HCT116 (cell line): ENCODE measurements at regions not wholly inside any gene's neighbourhood (a gene's known extent, or its start where the extent isn't known, plus 50 kb on each side); places are given as distances from the start of the nearest gene placed in this dataset.

Source experiments
- ATAC-seq: fragments of 200-7000 bp; cut with Tn5 transposase; 2 replicates; pipeline ENCODE4 v1.9.1; 2020; ENCODE audit warnings: mild to moderate bottlenecking, moderate library complexity
- BruUV-seq: library from RNA; stranded (reverse); fragments of 400-500 nt; replicated peaks from 2 replicates; lab custom pipeline; 2021; lab: Mats Ljungman, UMichigan
- CTCF ChIA-PET: fragments of 300-600 bp; sonication (Branson Sonifier 250); formaldehyde crosslinking; loops from one replicate; lab custom pipeline; 2021; ENCODE audit warnings: antibody characterized with exemption; lab: Charles Lee
- POLR2A ChIA-PET: fragments of 300-600, 350-600 bp; sonication (Branson Sonifier 250); formaldehyde crosslinking; loops from one replicate; lab custom pipeline; 2021; ENCODE audit warnings: antibody characterized with exemption; lab: Charles Lee
- RAD21 ChIA-PET, 2 experiments: fragments of 300-600 bp; sonication (Branson Sonifier 250); formaldehyde crosslinking; loops; one replicate each; lab custom pipeline; 2023; ENCODE audit warnings: low total read pairs in 2 of 2; ENCODE audit not compliant: uncharacterized antibody in 2 of 2, unreplicated experiment in 2 of 2, low non-redundant PET in 1 of 2; lab: Charles Lee
- DNase-seq: peaks from one replicate; pipeline ENCODE4 v3.0.0-alpha.2; 2010; ENCODE audit warnings: low read depth, low spot score
- H2AFZ ChIP-seq: fragments of 200-600 bp; shearing (Covaris generic), sonication (generic); 2 replicates; pipeline ENCODE4 v1.6.1; 2017; ENCODE audit warnings: low read depth, mixed run types, mixed read lengths, antibody characterized with exemption, low read length; ENCODE audit not compliant: poor library complexity, severe bottlenecking
- H3K27ac ChIP-seq: 2 replicates; pipeline ENCODE4 v1.5.1; 2012; ENCODE audit warnings: low read depth, low read length
- H3K27me3 ChIP-seq: fragments of 200-600 bp; sonication (generic); 2 replicates; pipeline ENCODE4 v1.6.1; 2016; ENCODE audit warnings: mixed run types, low read length, mixed read lengths; ENCODE audit not compliant: insufficient read depth
- H3K36me3 ChIP-seq, 2 experiments: fragments of 200-500 bp in 1 of 2; fragments of 200-600 bp in 1 of 2; sonication (Bioruptor generic) in 1 of 2; sonication (generic) in 1 of 2; 2 replicates each; pipeline versions ENCODE4 v1.5.1 to v1.6.1; 2014 to 2016; ENCODE audit warnings: low read length in 2 of 2, inconsistent platforms in 1 of 2, mixed read lengths in 1 of 2, mixed run types in 1 of 2; ENCODE audit not compliant: insufficient read depth in 2 of 2, control insufficient read depth in 1 of 2
- H3K4me1 ChIP-seq, 2 experiments: fragments of 200-600 bp in 1 of 2; sonication (generic) in 1 of 2; 2 replicates each; pipeline versions ENCODE4 v1.5.1 to v1.6.1; 2012 to 2017; ENCODE audit warnings: low read length in 2 of 2, inconsistent platforms in 1 of 2, mild to moderate bottlenecking in 1 of 2, mixed read lengths in 1 of 2, mixed run types in 1 of 2, moderate library complexity in 1 of 2; ENCODE audit not compliant: insufficient read depth in 2 of 2, control insufficient read depth in 1 of 2
- H3K4me2 ChIP-seq: fragments of 200-600 bp; sonication (generic); 2 replicates; pipeline ENCODE4 v1.6.1; 2017; ENCODE audit warnings: mixed run types, low read length, mixed read lengths
- H3K4me3 ChIP-seq, 2 experiments: fragments of 200-600 bp in 1 of 2; sonication (generic) in 1 of 2; replicated peaks in 1 of 2; 2 replicates each; pipeline ENCODE4 v1.5.1; 2011 to 2016; ENCODE audit warnings: low read length in 2 of 2, control low read depth in 1 of 2, low read depth in 1 of 2, mild to moderate bottlenecking in 1 of 2, mixed read lengths in 1 of 2, mixed run types in 1 of 2
- H3K79me2 ChIP-seq: fragments of 200-600 bp; sonication (generic); 2 replicates; pipeline ENCODE4 v1.6.1; 2017; ENCODE audit warnings: mild to moderate bottlenecking, mixed run types, low read length, moderate library complexity, mixed read lengths; ENCODE audit not compliant: insufficient read depth
- H3K9ac ChIP-seq: fragments of 200-600 bp; sonication (generic); 2 replicates; pipeline ENCODE4 v1.6.1; 2016; ENCODE audit warnings: low read length, mixed read lengths
- H3K9me2 ChIP-seq: fragments of 200-600 bp; sonication (generic), shearing (Covaris generic); 2 replicates; pipeline ENCODE4 v1.6.1; 2017; ENCODE audit warnings: mixed run types, mild to moderate bottlenecking, moderate library complexity; ENCODE audit not compliant: insufficient read depth
- H3K9me3 ChIP-seq, 2 experiments: fragments of 200-500 bp in 1 of 2; fragments of 200-600 bp in 1 of 2; sonication (Bioruptor generic) in 1 of 2; sonication (generic) in 1 of 2; 2 replicates each; pipeline ENCODE4 v1.6.1; 2014 to 2017; ENCODE audit warnings: low read length in 2 of 2, mixed read lengths in 2 of 2, inconsistent platforms in 1 of 2, low read depth in 1 of 2, mild to moderate bottlenecking in 1 of 2, mixed run types in 1 of 2, moderate library complexity in 1 of 2; ENCODE audit not compliant: control insufficient read depth in 1 of 2, insufficient read depth in 1 of 2
- H4K20me1 ChIP-seq: fragments of 200-600 bp; sonication (generic), shearing (Covaris generic); 2 replicates; pipeline ENCODE4 v1.6.1; 2017; ENCODE audit warnings: mixed run types, mild to moderate bottlenecking, moderate library complexity; ENCODE audit not compliant: insufficient read depth
- ATF3 ChIP-seq: IDR thresholded peaks from 2 replicates; pipeline ENCODE4 v1.6.1; 2012
- EZH2 ChIP-seq: fragments of 200-600 bp; sonication (generic); IDR thresholded peaks from 2 replicates; pipeline ENCODE4 v1.6.1; 2017; ENCODE audit warnings: antibody characterized with exemption, mixed run types
- REST ChIP-seq: IDR thresholded peaks from 2 replicates; pipeline ENCODE4 v1.6.1; 2012; ENCODE audit warnings: low read depth
- SP1 ChIP-seq: IDR thresholded peaks from 2 replicates; pipeline ENCODE4 v1.6.1; 2012; ENCODE audit warnings: low read depth
- YY1 ChIP-seq: IDR thresholded peaks from 2 replicates; pipeline ENCODE4 v1.6.1; 2011; ENCODE audit warnings: low read length, low read depth, moderate library complexity, mild to moderate bottlenecking; ENCODE audit not compliant: insufficient replicate concordance; ENCODE audit errors: extremely low read depth
- intact Hi-C: fragments of 100-400 bp; cut with micrococcal nuclease; formaldehyde crosslinking; loops from 2 replicates; pipeline ENCODE4 v1.10.0; 2022
- TF ChIP-seq, protein P1 (sequence below): IDR thresholded peaks from 2 replicates; pipeline ENCODE4 v1.6.1; 2011; ENCODE audit warnings: mild to moderate bottlenecking, low read length, moderate library complexity; ENCODE audit not compliant: insufficient replicate concordance; ENCODE audit errors: extremely low read depth

- TF ChIP-seq EZH2 (no peak), YY1 (no peak), REST (no peak), SP1 (no peak), ATF3 (no peak)
- TF ChIP-seq, protein P1, sequence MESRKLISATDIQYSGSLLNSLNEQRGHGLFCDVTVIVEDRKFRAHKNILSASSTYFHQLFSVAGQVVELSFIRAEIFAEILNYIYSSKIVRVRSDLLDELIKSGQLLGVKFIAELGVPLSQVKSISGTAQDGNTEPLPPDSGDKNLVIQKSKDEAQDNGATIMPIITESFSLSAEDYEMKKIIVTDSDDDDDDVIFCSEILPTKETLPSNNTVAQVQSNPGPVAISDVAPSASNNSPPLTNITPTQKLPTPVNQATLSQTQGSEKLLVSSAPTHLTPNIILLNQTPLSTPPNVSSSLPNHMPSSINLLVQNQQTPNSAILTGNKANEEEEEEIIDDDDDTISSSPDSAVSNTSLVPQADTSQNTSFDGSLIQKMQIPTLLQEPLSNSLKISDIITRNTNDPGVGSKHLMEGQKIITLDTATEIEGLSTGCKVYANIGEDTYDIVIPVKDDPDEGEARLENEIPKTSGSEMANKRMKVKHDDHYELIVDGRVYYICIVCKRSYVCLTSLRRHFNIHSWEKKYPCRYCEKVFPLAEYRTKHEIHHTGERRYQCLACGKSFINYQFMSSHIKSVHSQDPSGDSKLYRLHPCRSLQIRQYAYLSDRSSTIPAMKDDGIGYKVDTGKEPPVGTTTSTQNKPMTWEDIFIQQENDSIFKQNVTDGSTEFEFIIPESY = no peak
- Histone ChIP-seq H3K79me2 (no peaks in the 10 kb centered on the region), H3K4me1 (peaks cover 4 to 6% of the 10 kb centered on the region in 2 experiments; a peak in 2 of 4 replicates), H2AFZ (no peak overlapping the region), H3K4me2 (no peak overlapping the region), H3K27me3 (no peaks in the 10 kb centered on the region), H3K4me3 (no peak overlapping the region), H3K9me2 (no peaks in the 10 kb centered on the region), H4K20me1 (no peaks in the 10 kb centered on the region), H3K27ac (no peak overlapping the region), H3K36me3 (no peaks in the 10 kb centered on the region), H3K9ac (no peak overlapping the region), H3K9me3 (no peaks in the 10 kb centered on the region)
- ChIA-PET CTCF (no interaction called here), RAD21 (no interaction called here), POLR2A (no interaction called here)
- no peak for ATAC-seq
- intact Hi-C loops = no loop called here
- BruUV-seq = no TSS peak
- no peak for DNase-seq
These were observed 200.8 kb downstream of the ASMT start for GRCh38 chrX:1815456-1816175.
